A673 (cell line): ENCODE measurements at regions not wholly inside any gene's neighbourhood (a gene's known extent, or its start where the extent isn't known, plus 50 kb on each side); places are given as distances from the start of the nearest gene placed in this dataset.

Experiments used
- BruUV-seq: library from RNA; stranded (reverse); fragments of 400-500 nt; replicated peaks from 2 replicates; lab custom pipeline; 2021; lab: Mats Ljungman, UMichigan
- CTCF ChIA-PET: fragments of 300-600 bp; sonication (Branson Sonifier 250); formaldehyde crosslinking; loops from one replicate; lab custom pipeline; 2022; ENCODE audit warnings: antibody characterized with exemption; lab: Charles Lee
- POLR2A ChIA-PET: fragments of 300-600 bp; sonication (Branson Sonifier 250); formaldehyde crosslinking; loops from one replicate; lab custom pipeline; 2022; ENCODE audit warnings: antibody characterized with exemption; ENCODE audit not compliant: low non-redundant PET; lab: Charles Lee
- DNase-seq: peaks from one replicate; pipeline ENCODE4 v3.0.0-alpha.2; 2015; ENCODE audit warnings: low spot score
- H3K27ac ChIP-seq: fragments of 200-600 bp; sonication (generic); 2 replicates; pipeline ENCODE4 v1.5.1; 2016; ENCODE audit warnings: mixed run types, low read depth, mild to moderate bottlenecking, mixed read lengths, antibody characterized with exemption, low read length; ENCODE audit not compliant: poor library complexity, severe bottlenecking
- H3K27me3 ChIP-seq: fragments of 200-600 bp; sonication (generic); replicated peaks from 2 replicates; pipeline ENCODE4 v1.6.1; 2017; ENCODE audit warnings: mixed run types, low read depth, mild to moderate bottlenecking, mixed read lengths, antibody characterized with exemption, low read length; ENCODE audit not compliant: insufficient read depth, poor library complexity
- H3K36me3 ChIP-seq: fragments of 200-600 bp; sonication (generic); 2 replicates; pipeline ENCODE4 v1.6.1; 2016; ENCODE audit warnings: mixed run types, mild to moderate bottlenecking, mixed read lengths, antibody characterized with exemption, low read length; ENCODE audit not compliant: insufficient read depth, poor library complexity, severe bottlenecking
- H3K4me1 ChIP-seq: fragments of 200-600 bp; sonication (generic); 2 replicates; pipeline ENCODE4 v1.6.1; 2017; ENCODE audit warnings: mixed run types, mild to moderate bottlenecking, mixed read lengths, antibody characterized with exemption, low read length; ENCODE audit not compliant: insufficient read depth, poor library complexity, severe bottlenecking
- H3K4me3 ChIP-seq: fragments of 200-600 bp; sonication (generic); 2 replicates; pipeline ENCODE4 v1.5.1; 2016; ENCODE audit warnings: low read depth, mixed run types, mild to moderate bottlenecking, mixed read lengths, low read length; ENCODE audit not compliant: poor library complexity, severe bottlenecking
- H3K9me3 ChIP-seq: fragments of 200-600 bp; sonication (generic); 2 replicates; pipeline ENCODE4 v1.6.1; 2016; ENCODE audit warnings: mixed run types, low read depth, mild to moderate bottlenecking, mixed read lengths, antibody characterized with exemption, low read length; ENCODE audit not compliant: poor library complexity, severe bottlenecking
- CTCF ChIP-seq: fragments of 300-800, 200-600 bp; sonication (generic); conservative IDR thresholded peaks from 2 replicates; pipeline ENCODE4 v1.5.1; 2017; ENCODE audit warnings: low read depth, mild to moderate bottlenecking, antibody characterized with exemption, low read length, moderate library complexity, mixed read lengths
- EZH2 ChIP-seq: fragments of 200-600 bp; sonication (generic); IDR thresholded peaks from 2 replicates; pipeline ENCODE4 v1.6.1; 2017; ENCODE audit warnings: borderline replicate concordance, low read depth, mild to moderate bottlenecking, mixed read lengths, antibody characterized with exemption, low read length; ENCODE audit not compliant: poor library complexity, severe bottlenecking
- intact Hi-C: fragments of 100-400 bp; cut with micrococcal nuclease; formaldehyde crosslinking; loops from one replicate; pipeline ENCODE4 v1.10.0; 2022; ENCODE audit not compliant: unreplicated experiment

GRCh38 chr5:152303841-152304240 is 101.2 kb downstream of the NMUR2 start:
- Histone ChIP-seq H3K9me3 (no peaks in the 10 kb centered on the region), H3K27ac (no peak overlapping the region), H3K36me3 (no peaks in the 10 kb centered on the region), H3K27me3 (no peaks in the 10 kb centered on the region), H3K4me1 (no peaks in the 10 kb centered on the region), H3K4me3 (no peak overlapping the region)
- POLR2A ChIA-PET = no interaction called here
- BruUV-seq = no TSS peak
- intact Hi-C loops = no loop called here
- DNase-seq = no peak
- CTCF ChIA-PET = no interaction called here
- TF ChIP-seq CTCF (no peak), EZH2 (no peak)

GRCh38 chr5:152297866-152298265 is 107.2 kb downstream of the NMUR2 start:
- no peaks in the 10 kb centered on the region for H3K27me3 ChIP-seq
- no peak for TF ChIP-seq EZH2
- TF ChIP-seq CTCF = no peak
- POLR2A ChIA-PET = no interaction called here
- CTCF ChIA-PET = no interaction called here
- H3K27ac ChIP-seq = no peak overlapping the region
- no peaks in the 10 kb centered on the region for H3K4me1 ChIP-seq
- BruUV-seq = no TSS peak
- H3K9me3 ChIP-seq = no peaks in the 10 kb centered on the region
- no peak for DNase-seq
- H3K36me3 ChIP-seq = no peaks in the 10 kb centered on the region
- H3K4me3 ChIP-seq = no peak overlapping the region
- intact Hi-C loops = no loop called here

- intact Hi-C loops = no loop called here
- no peak for DNase-seq
- ChIA-PET CTCF (no interaction called here), POLR2A (no interaction called here)
- BruUV-seq = no TSS peak
- Histone ChIP-seq H3K36me3 (no peaks in the 10 kb centered on the region), H3K9me3 (no peaks in the 10 kb centered on the region), H3K4me1 (no peaks in the 10 kb centered on the region), H3K27ac (no peak overlapping the region), H3K4me3 (no peak overlapping the region), H3K27me3 (no peaks in the 10 kb centered on the region)
- TF ChIP-seq CTCF (no peak), EZH2 (no peak)
Measured at GRCh38 chr5:152293189-152293588, 111.9 kb downstream of the NMUR2 start.
